Right lung (tissue), 2 donors: ENCODE measurements at regions not wholly inside any gene's neighbourhood (a gene's known extent, or its start where the extent isn't known, plus 50 kb on each side); places are given as distances from the start of the nearest gene placed in this dataset.
A peak's percentile ranks its signal among the peaks of the same experiment; 100 is the strongest.

Experiments used
- DNase-seq, 2 donors: peaks; one replicate each; pipeline ENCODE4 v3.0.0-alpha.2; 2013

DNA sequence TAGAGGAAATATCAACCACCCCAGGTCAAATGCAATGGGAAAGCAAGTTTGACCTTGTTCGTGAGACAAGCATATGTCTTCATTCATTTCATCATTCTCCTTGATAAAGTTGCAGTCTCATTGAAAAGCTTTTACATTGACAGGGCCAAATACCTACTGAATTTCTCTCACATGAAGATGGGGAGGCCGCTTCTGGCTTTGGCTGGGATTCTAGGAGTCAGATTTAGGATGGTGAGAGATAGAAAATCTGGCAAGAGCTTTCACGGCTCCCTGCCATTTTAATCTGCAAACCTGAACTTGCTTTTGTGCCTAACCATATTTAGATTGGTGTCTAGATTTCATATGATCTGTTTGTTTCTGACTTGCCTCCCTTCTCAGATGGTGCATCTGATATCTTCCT, 88.0 kb downstream of the TMEM100 start:
- DNase-seq: no peak

DNA sequence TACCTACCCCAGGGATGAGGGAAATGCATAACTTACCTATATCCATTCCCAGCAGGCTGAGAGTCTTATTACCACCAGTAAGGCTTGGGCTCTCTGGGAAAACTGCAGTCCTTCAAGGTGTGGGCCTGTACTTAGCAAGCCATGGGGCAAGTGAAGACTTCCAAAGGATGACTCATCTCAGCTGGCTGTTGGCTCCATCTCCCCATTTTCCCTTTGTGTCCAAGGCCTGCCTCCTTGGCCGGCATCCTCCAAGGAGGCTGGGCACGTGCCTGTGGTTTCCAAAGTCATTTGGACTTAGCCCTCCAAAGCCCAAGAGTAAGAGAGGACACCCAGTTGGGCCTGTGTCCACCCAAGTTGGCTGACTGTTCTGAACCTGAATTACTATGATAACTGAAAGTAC, 89.8 kb downstream of the TMEM100 start:
- DNase-seq: no peak

- no peak for DNase-seq
Observed at GRCh38 chr17:55632236-55632635, 90.4 kb downstream of the TMEM100 start.

GRCh38 chr17:55629995-55630394, 92.7 kb downstream of the TMEM100 start:
- DNase-seq: no peak

DNA sequence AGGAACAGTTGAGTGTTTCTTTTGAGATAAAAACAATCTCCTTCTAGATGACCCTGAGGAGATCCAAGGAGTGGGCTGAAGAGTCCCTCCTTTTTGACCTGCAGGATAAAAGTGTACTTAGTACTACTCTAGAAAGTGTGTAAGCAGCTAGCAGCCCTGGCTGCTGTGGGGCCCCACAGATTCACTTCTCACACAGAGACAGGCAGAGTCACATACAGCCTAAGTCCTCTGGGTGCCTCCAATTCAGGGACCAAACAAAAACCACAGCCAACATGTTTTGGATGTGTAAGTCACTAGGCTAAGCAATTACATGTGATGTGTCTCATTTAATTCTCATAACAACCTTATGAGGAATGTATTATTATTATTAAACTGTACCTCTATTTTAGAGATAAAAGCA, 97.1 kb downstream of the TMEM100 start:
- DNase-seq: no peak

- no peak for DNase-seq
Observed at GRCh38 chr17:55624772-55625433, 97.8 kb downstream of the TMEM100 start.

- DNase-seq: no peak
Observed at GRCh38 chr17:55622547-55622946, 100.1 kb downstream of the TMEM100 start.

GRCh38 chr17:55620945-55621344, 101.7 kb downstream of the TMEM100 start:
- DNase-seq: no peak

DNA sequence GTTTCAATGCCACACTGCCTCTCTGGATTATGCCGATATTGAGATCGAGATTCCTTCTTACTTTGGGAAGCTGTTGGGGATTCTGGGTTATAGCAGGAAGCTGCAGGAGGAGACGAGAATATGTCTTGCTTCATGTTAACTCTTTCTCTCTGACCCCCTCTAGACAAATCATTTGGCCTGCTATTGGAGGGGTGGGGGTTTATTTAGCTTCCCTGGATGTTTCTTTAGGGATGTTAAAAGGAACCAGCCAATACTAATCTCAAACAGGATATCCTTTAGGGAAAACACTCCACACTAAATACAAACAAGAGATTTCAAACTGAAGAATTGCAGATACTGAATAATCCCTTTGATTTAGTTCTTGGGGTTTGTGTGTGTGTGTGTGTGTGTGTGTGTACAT, 102.6 kb downstream of the TMEM100 start:
- DNase-seq: no peak

- no peak for DNase-seq
Observed at GRCh38 chr17:55617441-55617840, 105.2 kb downstream of the TMEM100 start.

DNA sequence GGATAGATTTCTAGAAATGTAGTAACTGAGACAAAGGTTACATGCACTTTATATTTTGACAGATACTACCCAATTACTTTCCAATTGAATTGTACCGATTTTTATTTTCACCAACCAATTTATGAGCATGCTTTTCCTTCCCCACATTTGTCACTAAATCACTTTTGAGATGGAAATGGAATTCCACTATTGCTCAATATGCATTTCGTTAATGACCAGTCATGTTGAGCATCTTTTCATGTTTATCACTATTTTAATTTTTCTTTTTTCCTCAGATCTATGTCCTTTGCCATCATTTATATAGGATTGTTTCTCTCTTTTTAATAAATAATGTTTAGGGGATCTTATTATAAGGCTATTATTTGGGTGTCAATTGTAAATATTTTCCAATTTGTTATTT, 102.8 kb upstream of the SMIM36 start:
- DNase-seq: no peak

DNA sequence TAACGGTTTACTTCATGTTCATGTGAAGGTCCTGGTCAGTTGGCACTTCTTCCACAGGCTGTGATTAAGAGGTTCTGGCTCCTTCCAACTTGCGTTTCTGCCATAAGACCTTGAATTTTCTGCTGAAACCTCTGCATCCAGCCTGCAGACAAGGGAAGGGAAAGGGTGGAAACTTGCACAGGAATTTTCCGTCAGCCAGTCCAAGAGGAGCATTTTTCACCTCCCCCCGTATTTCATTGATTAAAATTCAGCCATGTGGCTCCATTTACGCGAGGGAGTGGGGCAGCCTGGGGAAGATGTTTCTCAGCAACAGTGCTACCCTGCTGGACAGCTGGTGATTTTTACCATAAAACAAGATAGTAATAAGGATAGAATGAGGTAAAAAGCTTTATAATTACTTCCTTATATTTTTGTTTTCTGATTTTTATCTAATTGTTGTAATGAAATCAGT, 101.5 kb upstream of the SMIM36 start:
- DNase-seq: no peak

DNA sequence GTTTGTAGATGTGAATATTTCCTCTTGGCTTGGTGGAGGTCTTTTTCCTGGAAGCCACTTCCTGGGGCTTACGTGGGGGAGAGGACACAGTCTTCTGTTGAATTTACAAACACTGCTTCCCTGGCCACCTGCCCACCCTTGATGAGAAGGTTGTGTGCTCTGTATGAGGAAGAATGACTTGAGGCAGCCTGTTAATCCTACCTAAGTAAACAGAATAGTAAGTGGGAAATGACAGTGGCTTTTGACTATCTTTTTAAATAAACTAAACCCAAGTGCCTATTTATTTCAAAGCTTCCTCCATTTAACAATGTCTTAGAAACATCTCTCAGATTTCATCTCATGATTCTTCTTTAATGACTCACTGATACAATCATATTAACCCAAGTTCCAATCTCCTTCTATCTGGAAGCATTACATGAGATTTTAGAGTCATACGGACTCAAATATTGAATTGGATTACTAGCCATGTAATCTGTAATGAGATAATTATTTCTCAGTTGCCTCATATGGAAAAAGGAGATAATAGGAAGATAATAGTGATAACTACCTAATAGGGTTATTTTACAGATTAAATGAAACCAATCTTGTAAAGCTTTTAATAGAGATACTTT, 96.6 kb upstream of the SMIM36 start:
- no peak for DNase-seq

DNA sequence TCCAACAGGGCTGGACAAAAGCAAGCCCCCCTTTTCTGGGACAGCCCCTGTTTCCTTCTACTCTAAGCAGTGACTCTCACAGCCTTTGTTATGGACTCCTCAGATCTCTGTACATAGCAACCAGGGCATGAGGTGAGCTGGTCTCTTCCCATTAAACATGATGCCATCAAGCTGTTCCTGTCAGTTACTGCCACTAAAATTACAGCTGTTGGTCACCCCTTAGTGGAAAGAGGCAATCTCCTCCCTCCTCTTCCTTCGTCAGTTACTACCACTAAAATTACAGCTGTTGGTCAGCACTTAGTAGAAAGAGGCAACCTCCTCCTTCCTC, 95.2 kb upstream of the SMIM36 start:
- no peak for DNase-seq

DNA sequence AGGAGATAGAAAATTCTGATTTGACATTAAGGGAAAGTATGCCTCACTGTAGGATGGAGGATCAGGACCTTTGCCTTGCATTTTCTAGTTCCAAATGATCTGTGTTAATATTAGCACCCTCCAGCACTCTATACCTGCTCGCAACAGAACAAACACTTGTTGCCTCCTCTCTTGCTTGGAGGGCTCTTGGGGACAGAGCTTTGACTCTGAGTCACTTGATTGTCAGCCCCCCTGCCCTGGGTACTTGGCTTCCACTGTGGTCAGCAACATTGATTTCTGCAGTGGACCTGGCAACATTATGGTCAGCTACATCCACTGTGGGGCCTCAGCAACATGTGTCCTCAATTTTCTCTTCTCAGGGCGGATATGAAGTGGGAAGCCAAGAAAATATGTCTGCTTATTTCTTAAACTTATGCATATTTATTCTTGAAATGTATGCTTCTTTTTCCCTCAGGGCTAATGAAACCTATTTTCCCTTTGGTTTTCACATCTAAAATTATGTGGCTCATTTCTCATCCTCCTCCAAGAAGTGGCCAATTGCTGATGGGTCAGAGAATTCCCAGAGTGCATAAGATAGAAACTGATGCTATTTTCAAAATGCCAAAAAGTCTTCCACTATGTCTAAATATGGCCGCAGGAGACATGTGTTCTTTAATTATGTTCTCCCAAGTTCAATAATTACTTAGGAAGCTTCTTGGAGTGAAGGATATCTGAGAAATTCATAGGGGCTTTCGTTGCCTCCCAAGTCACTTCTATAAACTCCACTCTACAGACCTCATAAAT, 94.6 kb upstream of the SMIM36 start:
- no peak for DNase-seq

DNA sequence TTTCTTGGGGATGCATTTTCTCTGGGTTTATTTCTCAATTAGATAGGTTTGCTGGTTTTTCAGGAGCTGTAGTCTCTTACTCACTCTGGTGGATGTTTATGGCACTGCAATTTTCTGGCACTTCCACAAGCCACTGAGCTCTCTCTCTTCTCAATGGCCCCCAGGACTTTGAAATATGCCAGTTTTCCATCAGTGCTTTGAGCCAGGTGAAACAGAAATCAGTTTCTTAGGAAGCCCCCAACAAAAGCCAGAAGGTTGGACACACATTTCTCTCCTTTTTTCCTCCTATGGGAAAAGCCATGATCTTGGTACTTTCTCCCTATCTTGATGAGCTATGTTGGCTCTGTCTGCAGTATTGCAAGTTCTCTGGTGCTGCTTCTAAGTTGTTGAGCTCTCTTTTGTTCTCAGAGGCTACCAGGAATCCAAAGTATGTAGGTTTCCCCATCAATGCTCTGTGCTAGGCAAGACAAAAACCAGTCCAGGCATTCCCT, 90.7 kb upstream of the SMIM36 start:
- DNase-seq: no peak

DNA sequence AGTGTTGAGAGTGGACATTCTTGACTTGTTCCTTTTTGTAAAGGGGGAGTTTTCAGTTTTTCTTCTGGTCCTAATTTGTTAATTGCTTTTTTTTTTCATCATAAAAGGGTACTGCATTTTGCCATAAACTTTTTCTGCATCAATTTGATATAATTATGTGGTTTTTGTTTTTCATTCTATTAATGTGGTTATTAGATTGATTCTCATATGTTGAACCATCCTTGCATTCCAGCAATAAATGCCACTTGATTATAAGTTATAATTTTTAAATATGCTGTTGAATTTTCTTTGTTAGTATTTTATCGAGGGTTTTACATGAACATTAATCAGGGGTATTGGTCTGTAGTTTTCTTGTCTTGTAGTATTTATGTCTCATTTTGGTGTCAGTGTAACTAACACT, 87.2 kb upstream of the SMIM36 start:
- DNase-seq: no peak

- DNase-seq: no peak
Observed at GRCh38 chr17:55588446-55589242, 77.4 kb upstream of the SMIM36 start.

DNA sequence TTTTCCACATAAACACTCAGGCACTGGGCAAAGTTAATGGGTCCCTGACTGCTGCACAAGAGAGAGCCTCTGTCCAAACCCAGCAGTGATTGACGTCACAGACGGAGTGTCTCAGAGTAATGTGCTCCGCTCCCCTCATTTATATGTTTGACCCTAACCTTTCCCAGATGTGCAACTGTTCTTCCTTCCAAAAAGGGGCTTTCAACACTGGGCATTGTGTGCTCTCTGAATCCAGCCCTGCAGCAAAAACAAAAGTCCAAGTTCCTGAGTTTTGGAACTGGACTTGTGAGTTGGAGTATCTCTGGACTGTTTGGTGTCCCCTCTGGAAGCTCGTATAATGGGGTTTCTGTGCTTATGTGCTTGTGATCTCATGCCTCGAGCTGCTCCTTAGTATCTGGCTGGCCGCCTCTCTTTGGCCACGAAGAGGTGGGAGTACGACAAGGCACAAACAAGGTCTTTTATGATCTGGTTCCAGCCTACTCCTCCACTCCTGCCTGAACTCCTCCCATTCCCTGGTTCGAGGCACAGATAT, 76.4 kb upstream of the SMIM36 start:
- DNase-seq: peak; percentile 72 to 76

- no peak for DNase-seq
Observed at GRCh38 chr17:55585629-55586028, 74.4 kb upstream of the SMIM36 start.

- DNase-seq: no peak
Observed at GRCh38 chr17:55584861-55585260, 73.6 kb upstream of the SMIM36 start.
